WERI-Rb-1 (cell line): ENCODE measurements at regions not wholly inside any gene's neighbourhood (a gene's known extent, or its start where the extent isn't known, plus 50 kb on each side); places are given as distances from the start of the nearest gene placed in this dataset.

Source experiments
- DNase-seq: peaks from one replicate; pipeline ENCODE4 v3.0.0-alpha.2; 2020
- H3K27ac ChIP-seq: fragments of 250-450 bp; sonication (Bioruptor Pico); 2 replicates; pipeline ENCODE4 v1.5.1; 2020; ENCODE audit warnings: mild to moderate bottlenecking, moderate library complexity
- H3K27me3 ChIP-seq: fragments of 250-450 bp; sonication (Bioruptor Pico); 2 replicates; pipeline ENCODE4 v1.5.1; 2021; ENCODE audit warnings: mild to moderate bottlenecking, low read depth, moderate library complexity; ENCODE audit not compliant: insufficient read depth, severe bottlenecking
- H3K36me3 ChIP-seq: fragments of 250-450 bp; sonication (Bioruptor Pico); 2 replicates; pipeline ENCODE4 v1.5.1; 2020; ENCODE audit warnings: mild to moderate bottlenecking, moderate library complexity
- H3K4me3 ChIP-seq: 2 replicates; pipeline ENCODE4 v1.5.1; 2011; ENCODE audit warnings: low read depth, mild to moderate bottlenecking, control low read depth, low read length
- H3K9me3 ChIP-seq: fragments of 250-450 bp; sonication (Bioruptor Pico); 2 replicates; pipeline ENCODE4 v1.5.1; 2021; ENCODE audit warnings: mild to moderate bottlenecking, moderate library complexity; ENCODE audit not compliant: severe bottlenecking
- CTCF ChIP-seq: IDR thresholded peaks from 2 replicates; pipeline ENCODE4 v1.5.1; 2011; ENCODE audit warnings: low read depth, mild to moderate bottlenecking, control low read depth, inconsistent platforms, low read length

DNA sequence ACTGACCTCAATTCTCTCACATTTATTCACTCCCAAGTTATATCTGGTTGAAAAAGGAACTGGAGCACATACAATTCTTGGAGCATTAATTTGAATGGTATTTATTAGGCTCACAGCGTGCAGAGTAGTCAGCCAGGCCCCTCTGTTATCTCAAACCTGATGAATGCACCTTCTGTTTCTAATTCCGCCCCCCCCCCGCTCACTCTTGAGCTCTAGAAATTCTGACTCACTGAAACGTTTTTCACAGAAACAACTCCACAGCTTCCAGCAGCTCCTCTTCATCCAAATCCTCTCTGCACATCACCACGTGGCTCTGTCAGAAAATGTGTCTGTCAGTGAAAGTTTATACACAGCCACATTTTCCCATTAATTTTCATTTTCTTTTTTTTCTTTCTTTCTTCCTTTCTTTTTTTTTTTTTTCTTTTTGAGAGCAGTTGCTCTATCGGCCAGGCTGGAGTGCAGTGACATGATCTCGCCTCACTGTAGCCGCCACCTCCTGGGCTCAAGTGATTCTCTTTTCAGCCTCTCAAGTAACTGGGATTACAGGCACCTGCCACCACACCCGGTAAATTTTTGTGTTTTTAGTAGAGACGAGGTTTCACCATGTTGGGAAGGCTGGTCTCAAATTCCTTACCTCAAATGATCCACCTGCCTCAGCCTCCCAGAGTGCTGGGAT, 109.4 kb downstream of the TBXT start:
- no peak overlapping the region for H3K27ac ChIP-seq
- no peak overlapping the region for H3K4me3 ChIP-seq
- TF ChIP-seq CTCF = no peak
- no peaks in the 10 kb centered on the region for H3K36me3 ChIP-seq
- H3K9me3 ChIP-seq = peaks cover 5% of the 10 kb centered on the region
- no peak for DNase-seq
- peaks cover 68% of the 10 kb centered on the region for H3K27me3 ChIP-seq

DNA sequence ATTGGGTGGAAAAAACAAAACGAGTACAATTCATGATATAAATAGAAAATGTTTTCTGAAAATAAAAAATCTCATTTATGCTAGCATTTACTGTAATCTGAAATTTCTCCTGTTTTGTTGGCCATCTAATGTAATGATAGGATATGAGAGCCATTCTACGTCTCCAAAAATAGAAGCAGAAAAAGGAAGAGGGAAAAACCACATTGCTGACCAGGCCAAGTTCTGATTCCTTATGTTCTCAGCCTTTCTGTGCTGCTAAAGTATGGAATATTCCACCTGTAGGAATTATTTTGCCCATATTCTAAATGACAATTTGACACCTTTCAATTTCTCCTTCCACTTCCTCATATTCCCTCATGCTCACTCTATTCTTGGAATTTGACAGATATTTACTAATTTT, 110.2 kb downstream of the TBXT start:
- Histone ChIP-seq H3K36me3 (no peaks in the 10 kb centered on the region), H3K27me3 (peaks cover 62% of the 10 kb centered on the region), H3K9me3 (peaks cover 7% of the 10 kb centered on the region), H3K27ac (no peak overlapping the region), H3K4me3 (no peak overlapping the region)
- no peak for DNase-seq
- no peak for TF ChIP-seq CTCF

DNA sequence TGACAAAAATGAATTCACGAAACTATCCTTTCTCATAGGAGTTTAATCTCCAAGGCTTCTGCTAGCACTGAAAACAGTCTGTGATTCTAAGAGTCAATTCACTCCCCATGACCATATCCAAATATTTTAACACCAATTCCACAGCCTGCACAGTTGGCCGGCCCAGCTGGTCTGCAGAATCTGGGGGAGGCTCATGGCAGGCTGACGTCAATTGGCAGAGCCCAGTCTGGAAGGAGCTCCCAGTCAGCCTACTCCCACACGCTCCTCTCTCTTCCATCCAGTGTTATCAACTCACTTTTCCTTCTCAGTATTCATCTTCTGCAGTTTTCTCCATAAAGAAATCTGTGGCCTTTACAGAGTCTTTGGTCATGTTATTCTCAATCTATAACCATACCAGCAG, 111.0 kb downstream of the TBXT start:
- peaks cover 7% of the 10 kb centered on the region for H3K9me3 ChIP-seq
- H3K27ac ChIP-seq = no peak overlapping the region
- peaks cover 54% of the 10 kb centered on the region for H3K27me3 ChIP-seq
- DNase-seq = no peak
- TF ChIP-seq CTCF = no peak
- no peaks in the 10 kb centered on the region for H3K36me3 ChIP-seq
- H3K4me3 ChIP-seq = no peak overlapping the region

- H3K9me3 ChIP-seq = peaks cover 7% of the 10 kb centered on the region
- no peak for DNase-seq
- H3K36me3 ChIP-seq = no peaks in the 10 kb centered on the region
- peaks cover 53% of the 10 kb centered on the region for H3K27me3 ChIP-seq
- no peak for TF ChIP-seq CTCF
- H3K4me3 ChIP-seq = no peak overlapping the region
- H3K27ac ChIP-seq = no peak overlapping the region
These were observed 111.8 kb downstream of the TBXT start for GRCh38 chr6:166055801-166056200.

DNA sequence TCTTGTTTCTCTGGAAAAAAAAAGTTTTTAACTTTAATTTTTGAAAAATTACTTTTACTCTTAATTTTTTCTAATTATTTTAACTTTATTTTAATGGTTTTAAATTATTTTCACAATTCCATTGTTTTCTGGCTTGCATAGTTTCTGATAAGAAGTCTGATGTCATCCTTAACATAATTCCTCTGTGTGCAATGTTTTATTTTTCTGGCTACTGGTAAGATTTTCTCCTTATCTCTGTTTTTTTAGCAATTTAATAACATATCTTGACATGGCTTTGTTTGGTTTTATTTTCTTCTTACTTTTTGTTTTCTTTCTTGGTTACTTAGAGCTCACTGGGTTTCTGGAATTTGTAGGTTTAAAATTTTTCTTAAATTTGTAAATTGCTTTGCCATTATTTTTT, 114.8 kb downstream of the TBXT start:
- Histone ChIP-seq H3K36me3 (no peaks in the 10 kb centered on the region), H3K9me3 (peaks cover 4% of the 10 kb centered on the region), H3K27me3 (peaks cover 44% of the 10 kb centered on the region), H3K4me3 (no peak overlapping the region), H3K27ac (no peak overlapping the region)
- no peak for DNase-seq
- no peak for TF ChIP-seq CTCF

GRCh38 chr6:166050559-166050958, 117.1 kb downstream of the TBXT start:
- Histone ChIP-seq H3K4me3 (no peak overlapping the region), H3K9me3 (peaks cover 4% of the 10 kb centered on the region), H3K36me3 (no peaks in the 10 kb centered on the region), H3K27me3 (peaks cover 21% of the 10 kb centered on the region), H3K27ac (no peak overlapping the region)
- TF ChIP-seq CTCF = no peak
- DNase-seq = no peak
